ENCODE measurements at regions not wholly inside any gene's neighbourhood (a gene's known extent, or its start where the extent isn't known, plus 50 kb on each side); places are given as distances from the start of the nearest gene placed in this dataset.

DNA sequence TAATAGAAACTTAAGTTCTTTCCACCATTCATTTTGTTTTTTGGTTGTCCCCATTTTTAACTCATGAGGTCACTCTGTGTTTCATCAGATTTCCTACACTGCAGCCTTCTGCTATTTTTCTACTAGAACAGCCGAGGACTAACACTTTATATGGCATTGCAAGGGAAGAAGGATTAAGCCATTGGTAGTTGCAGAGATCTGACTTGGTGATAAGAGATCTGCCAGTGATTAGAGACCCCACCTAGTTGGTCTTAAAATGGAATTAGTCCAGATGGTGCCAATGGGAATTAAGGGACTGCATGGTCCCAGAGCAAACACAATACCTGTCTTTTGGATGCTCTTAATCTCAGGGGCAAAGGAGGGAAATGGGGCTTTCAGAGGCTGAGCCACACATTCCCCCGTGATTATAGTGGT is 125.5 kb upstream of the TMEM170B start:
- peak overlapping the region; percentile 81 to 94 for H3K27ac ChIP-seq
- H3K4me1 ChIP-seq (ENCODE audit: control insufficient read depth in 1 of 2, low read depth in 2 of 2): peaks cover 19 to 59% of the 10 kb centered on the region in 2 donors
- H3K9me3 ChIP-seq: no peaks in the 10 kb centered on the region
- H3K27me3 ChIP-seq (replicated peaks; ENCODE audit: insufficient read depth): no peaks in the 10 kb centered on the region
- no peaks in the 10 kb centered on the region for H3K36me3 ChIP-seq
- TF ChIP-seq, protein P1, sequence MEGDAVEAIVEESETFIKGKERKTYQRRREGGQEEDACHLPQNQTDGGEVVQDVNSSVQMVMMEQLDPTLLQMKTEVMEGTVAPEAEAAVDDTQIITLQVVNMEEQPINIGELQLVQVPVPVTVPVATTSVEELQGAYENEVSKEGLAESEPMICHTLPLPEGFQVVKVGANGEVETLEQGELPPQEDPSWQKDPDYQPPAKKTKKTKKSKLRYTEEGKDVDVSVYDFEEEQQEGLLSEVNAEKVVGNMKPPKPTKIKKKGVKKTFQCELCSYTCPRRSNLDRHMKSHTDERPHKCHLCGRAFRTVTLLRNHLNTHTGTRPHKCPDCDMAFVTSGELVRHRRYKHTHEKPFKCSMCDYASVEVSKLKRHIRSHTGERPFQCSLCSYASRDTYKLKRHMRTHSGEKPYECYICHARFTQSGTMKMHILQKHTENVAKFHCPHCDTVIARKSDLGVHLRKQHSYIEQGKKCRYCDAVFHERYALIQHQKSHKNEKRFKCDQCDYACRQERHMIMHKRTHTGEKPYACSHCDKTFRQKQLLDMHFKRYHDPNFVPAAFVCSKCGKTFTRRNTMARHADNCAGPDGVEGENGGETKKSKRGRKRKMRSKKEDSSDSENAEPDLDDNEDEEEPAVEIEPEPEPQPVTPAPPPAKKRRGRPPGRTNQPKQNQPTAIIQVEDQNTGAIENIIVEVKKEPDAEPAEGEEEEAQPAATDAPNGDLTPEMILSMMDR (IDR thresholded peaks at IDR 0.05): no peak
- DNase-seq (ENCODE audit: low spot score) (no peak), ATAC-seq (ENCODE audit: insufficient number of reproducible peaks, low FRiP score, low read depth) (peak; percentile 92)
- no peak overlapping the region for H3K4me3 ChIP-seq

- Histone ChIP-seq H3K4me3 (no peak overlapping the region), H3K27me3 (replicated peaks; ENCODE audit: insufficient read depth) (no peaks in the 10 kb centered on the region), H3K4me1 (ENCODE audit: control insufficient read depth in 1 of 2, low read depth in 2 of 2) (peaks cover 19 to 59% of the 10 kb centered on the region in 2 donors), H3K36me3 (no peaks in the 10 kb centered on the region), H3K27ac (peak overlapping the region; percentile 81 to 94), H3K9me3 (no peaks in the 10 kb centered on the region)
- no peak for DNase-seq (ENCODE audit: low spot score)
- peak; percentile 50 for ATAC-seq (ENCODE audit: insufficient number of reproducible peaks, low FRiP score, low read depth)
- TF ChIP-seq, protein P1 (IDR thresholded peaks at IDR 0.05): no peak
Measured at GRCh38 chr6:11411593-11411992, 126.0 kb upstream of the TMEM170B start.

DNA sequence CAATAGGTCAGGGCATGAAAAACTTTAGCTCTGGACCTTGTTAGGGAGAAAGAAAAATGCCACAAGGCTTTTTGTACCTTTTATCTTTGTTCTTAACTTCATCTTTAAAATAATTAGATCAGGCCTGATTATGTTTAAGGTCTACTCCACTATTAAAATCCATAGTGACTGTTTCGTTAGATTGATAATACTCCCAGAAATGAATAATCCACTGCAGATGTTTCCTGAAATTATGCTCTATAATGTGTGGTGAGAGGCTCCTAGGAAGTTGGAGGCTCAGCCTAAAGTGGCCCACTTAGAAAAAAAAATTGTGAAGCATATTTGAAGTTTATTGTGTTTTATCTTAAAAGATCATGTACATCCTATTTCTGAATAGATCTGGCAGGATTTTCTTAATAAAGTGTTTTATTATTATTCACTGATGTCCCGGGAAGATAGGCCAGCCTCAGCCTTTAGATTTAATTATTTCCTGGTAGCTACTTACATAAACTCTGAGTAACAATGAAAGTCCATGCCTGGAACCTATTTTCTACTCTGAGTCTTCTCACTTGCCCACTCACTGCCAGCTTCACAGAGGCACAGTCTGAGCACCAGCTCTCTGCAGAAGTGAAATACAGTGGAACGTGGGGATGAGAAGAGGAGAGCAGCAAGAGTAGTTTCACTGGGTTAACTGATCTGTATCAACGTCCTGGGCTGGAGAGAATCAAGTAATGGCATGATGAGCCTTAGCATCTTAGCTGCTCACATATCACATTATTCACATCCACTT is 126.8 kb upstream of the TMEM170B start:
- H3K9me3 ChIP-seq: no peaks in the 10 kb centered on the region
- H3K36me3 ChIP-seq: no peaks in the 10 kb centered on the region
- H3K27me3 ChIP-seq (replicated peaks; ENCODE audit: insufficient read depth): no peaks in the 10 kb centered on the region
- peaks cover 19 to 59% of the 10 kb centered on the region in 2 donors for H3K4me1 ChIP-seq (ENCODE audit: control insufficient read depth in 1 of 2, low read depth in 2 of 2)
- DNase-seq (ENCODE audit: low spot score): no peak
- peak overlapping the region; percentile 81 to 94 for H3K27ac ChIP-seq
- no peak for ATAC-seq (ENCODE audit: insufficient number of reproducible peaks, low FRiP score, low read depth)
- TF ChIP-seq, protein P1 (IDR thresholded peaks at IDR 0.05): no peak
- no peak overlapping the region for H3K4me3 ChIP-seq

- Histone ChIP-seq H3K36me3 (no peaks in the 10 kb centered on the region), H3K9me3 (no peaks in the 10 kb centered on the region), H3K4me1 (ENCODE audit: control insufficient read depth in 1 of 2, low read depth in 2 of 2) (peaks cover 27 to 60% of the 10 kb centered on the region in 2 donors), H3K27ac (peak overlapping the region in 1 of 2 donors; percentile 81), H3K27me3 (replicated peaks; ENCODE audit: insufficient read depth) (no peaks in the 10 kb centered on the region), H3K4me3 (no peak overlapping the region)
- no peak for DNase-seq (ENCODE audit: low spot score)
- TF ChIP-seq, protein P1 (IDR thresholded peaks at IDR 0.05): no peak
- ATAC-seq (ENCODE audit: insufficient number of reproducible peaks, low FRiP score, low read depth): no peak
Measured at GRCh38 chr6:11409371-11409770, 128.2 kb upstream of the TMEM170B start.

GRCh38 chr6:11407414-11407813 is 130.1 kb upstream of the TMEM170B start:
- H3K4me3 ChIP-seq: no peak overlapping the region
- H3K27ac ChIP-seq: no peak overlapping the region
- no peaks in the 10 kb centered on the region for H3K36me3 ChIP-seq
- DNase-seq (ENCODE audit: low spot score) (no peak), ATAC-seq (ENCODE audit: insufficient number of reproducible peaks, low FRiP score, low read depth) (no peak)
- peaks cover 26 to 52% of the 10 kb centered on the region in 2 donors for H3K4me1 ChIP-seq (ENCODE audit: control insufficient read depth in 1 of 2, low read depth in 2 of 2)
- TF ChIP-seq, protein P1 (IDR thresholded peaks at IDR 0.05): no peak
- no peaks in the 10 kb centered on the region for H3K9me3 ChIP-seq
- no peaks in the 10 kb centered on the region for H3K27me3 ChIP-seq (replicated peaks; ENCODE audit: insufficient read depth)
